ENCODE measurements at regions not wholly inside any gene's neighbourhood (a gene's known extent, or its start where the extent isn't known, plus 50 kb on each side); places are given as distances from the start of the nearest gene placed in this dataset.

GRCh38 chr18:77528872-77529271 lies 279.2 kb downstream of the GALR1 start:
- no peak for TF ChIP-seq CTCF (IDR thresholded peaks at IDR 0.05)
- DNase-seq = peak in 1 of 3 donors; percentile 11
- H3K36me3 ChIP-seq (ENCODE audit: low read depth) = no peaks in the 10 kb centered on the region
- no peak for ATAC-seq
- H3K4me1 ChIP-seq (ENCODE audit: low read depth) = no peaks in the 10 kb centered on the region
- intact Hi-C loops (cut with DNase I, micrococcal nuclease) = no loop called here
- H3K4me3 ChIP-seq = no peak overlapping the region
- H3K9me3 ChIP-seq = no peaks in the 10 kb centered on the region

GRCh38 chr18:77529492-77530176 lies 280.0 kb downstream of the GALR1 start:
- Histone ChIP-seq H3K4me3 (no peak overlapping the region), H3K9me3 (no peaks in the 10 kb centered on the region), H3K4me1 (ENCODE audit: low read depth) (no peaks in the 10 kb centered on the region), H3K36me3 (ENCODE audit: low read depth) (no peaks in the 10 kb centered on the region)
- ATAC-seq (no peak), DNase-seq (no peak)
- TF ChIP-seq CTCF (IDR thresholded peaks at IDR 0.05) = no peak
- intact Hi-C loops (cut with DNase I, micrococcal nuclease) = no loop called here

GRCh38 chr18:77530732-77531131 lies 281.1 kb downstream of the GALR1 start:
- Histone ChIP-seq H3K9me3 (no peaks in the 10 kb centered on the region), H3K4me1 (ENCODE audit: low read depth) (no peaks in the 10 kb centered on the region), H3K4me3 (no peak overlapping the region), H3K36me3 (ENCODE audit: low read depth) (no peaks in the 10 kb centered on the region)
- intact Hi-C loops (cut with DNase I, micrococcal nuclease) = no loop called here
- TF ChIP-seq CTCF (IDR thresholded peaks at IDR 0.05) = no peak
- DNase-seq (no peak), ATAC-seq (no peak)

- no peaks in the 10 kb centered on the region for H3K4me1 ChIP-seq (ENCODE audit: low read depth)
- DNase-seq = no peak
- H3K4me3 ChIP-seq = no peak overlapping the region
- no peak for TF ChIP-seq CTCF (IDR thresholded peaks at IDR 0.05)
- H3K36me3 ChIP-seq (ENCODE audit: low read depth) = no peaks in the 10 kb centered on the region
- no peaks in the 10 kb centered on the region for H3K9me3 ChIP-seq
- no peak for ATAC-seq
- intact Hi-C loops (cut with DNase I, micrococcal nuclease) = no loop called here
These were observed 290.2 kb downstream of the GALR1 start for GRCh38 chr18:77539860-77540259.

GRCh38 chr18:77544792-77545191 lies 295.1 kb downstream of the GALR1 start:
- intact Hi-C loops (cut with DNase I, micrococcal nuclease) = no loop called here
- ATAC-seq (no peak), DNase-seq (no peak)
- TF ChIP-seq CTCF (IDR thresholded peaks at IDR 0.05) = no peak
- Histone ChIP-seq H3K36me3 (ENCODE audit: low read depth) (no peaks in the 10 kb centered on the region), H3K4me1 (ENCODE audit: low read depth) (peaks cover 11% of the 10 kb centered on the region), H3K9me3 (no peaks in the 10 kb centered on the region), H3K4me3 (no peak overlapping the region)

GRCh38 chr18:77547757-77548156 lies 298.1 kb downstream of the GALR1 start:
- no peaks in the 10 kb centered on the region for H3K9me3 ChIP-seq
- ATAC-seq = peak; percentile 89
- no peaks in the 10 kb centered on the region for H3K36me3 ChIP-seq (ENCODE audit: low read depth)
- peak in 2 of 3 donors; percentile 42 to 47 for DNase-seq
- TF ChIP-seq CTCF (IDR thresholded peaks at IDR 0.05) = no peak
- intact Hi-C loops (cut with DNase I, micrococcal nuclease) = no loop called here
- H3K4me1 ChIP-seq (ENCODE audit: low read depth) = peaks cover 11% of the 10 kb centered on the region
- H3K4me3 ChIP-seq = no peak overlapping the region
